MM.1S (cell line): ENCODE measurements at regions not wholly inside any gene's neighbourhood (a gene's known extent, or its start where the extent isn't known, plus 50 kb on each side); places are given as distances from the start of the nearest gene placed in this dataset.

ENCODE experiments used
- CTCF ChIP-seq: fragments of 300-600 bp; sonication (generic); IDR thresholded peaks from 2 replicates; pipeline ENCODE4 v1.5.1; 2016; ENCODE audit warnings: antibody characterized with exemption, low read length, mixed read lengths
- EZH2 ChIP-seq: fragments of 300-600 bp; sonication (generic); optimal IDR thresholded peaks from 2 replicates; pipeline ENCODE3; 2017; ENCODE audit warnings: low read depth, mild to moderate bottlenecking, antibody characterized with exemption, low read length, mixed read lengths
- EZH2phosphoT487 ChIP-seq: fragments of 300-600 bp; sonication (generic); IDR thresholded peaks from 2 replicates; pipeline ENCODE4 v1.6.1; 2018; ENCODE audit warnings: antibody characterized with exemption, low read length

DNA sequence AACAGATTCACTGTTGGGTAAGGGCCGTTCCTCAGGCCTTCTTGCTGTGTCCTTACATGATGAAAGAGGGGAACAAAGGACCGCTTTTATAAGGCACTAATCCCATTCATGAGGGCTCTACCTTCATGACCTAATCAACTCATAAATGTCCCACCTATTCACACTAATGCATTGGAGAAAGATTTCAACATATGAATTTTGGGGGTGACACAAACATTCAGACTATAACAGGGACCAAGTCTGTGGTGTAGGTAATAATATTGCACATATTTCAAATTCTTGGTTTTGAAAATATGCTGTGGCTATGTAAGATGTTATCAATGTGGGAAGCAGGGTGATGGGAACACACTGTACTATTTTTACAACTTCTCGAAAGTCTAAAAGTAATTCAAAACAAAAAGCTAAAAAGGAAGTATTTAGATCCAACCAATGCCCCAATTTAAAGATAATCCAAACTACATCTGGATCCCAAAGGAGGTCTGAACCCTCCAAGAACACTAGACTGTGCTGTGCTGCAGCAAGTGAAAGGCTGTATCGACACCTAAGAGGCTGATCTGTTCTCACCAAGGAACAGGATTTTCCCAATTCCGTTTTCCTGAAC, 82.4 kb upstream of the TGIF1 start:
- no peak for TF ChIP-seq CTCF
- TF ChIP-seq EZH2 = no peak
- TF ChIP-seq EZH2phosphoT487 = no peak
